AG04450 (cell line): ENCODE measurements at regions not wholly inside any gene's neighbourhood (a gene's known extent, or its start where the extent isn't known, plus 50 kb on each side); places are given as distances from the start of the nearest gene placed in this dataset.

ENCODE experiments used
- CTCF ChIA-PET: fragments of 300-600, 350-600 bp; formaldehyde crosslinking; extraction: SDS; loops from one replicate; lab custom pipeline; 2022; ENCODE audit warnings: antibody characterized with exemption, inconsistent platforms; lab: Charles Lee
- POLR2A ChIA-PET: fragments of 350-600 bp; formaldehyde crosslinking; extraction: SDS; loops from one replicate; lab custom pipeline; 2021; ENCODE audit warnings: antibody characterized with exemption, inconsistent platforms; lab: Yijun Ruan, JAX
- DNase-seq: peaks from one replicate; pipeline ENCODE4 v3.0.0-alpha.2; 2011; ENCODE audit warnings: low read depth, low spot score
- H3K27ac ChIP-seq: one replicate; pipeline ENCODE4 v1.5.1; 2012; ENCODE audit warnings: low read depth, low read length, control low read depth
- H3K27me3 ChIP-seq: one replicate; pipeline ENCODE4 v1.6.0; 2012; ENCODE audit warnings: low read length; ENCODE audit not compliant: control insufficient read depth, insufficient read depth
- H3K4me3 ChIP-seq: 2 replicates; pipeline ENCODE4 v1.5.1; 2011; ENCODE audit warnings: mild to moderate bottlenecking, low read depth, low read length, control low read depth
- H3K9me3 ChIP-seq: 2 replicates; pipeline ENCODE4 v1.5.1; 2012; ENCODE audit warnings: low read length; ENCODE audit not compliant: control insufficient read depth, insufficient read depth
- TF ChIP-seq, protein P1 (sequence below): IDR thresholded peaks from 2 replicates; pipeline ENCODE4 v1.5.1; 2011; ENCODE audit warnings: low read depth, low read length, control low read depth, inconsistent platforms

DNA sequence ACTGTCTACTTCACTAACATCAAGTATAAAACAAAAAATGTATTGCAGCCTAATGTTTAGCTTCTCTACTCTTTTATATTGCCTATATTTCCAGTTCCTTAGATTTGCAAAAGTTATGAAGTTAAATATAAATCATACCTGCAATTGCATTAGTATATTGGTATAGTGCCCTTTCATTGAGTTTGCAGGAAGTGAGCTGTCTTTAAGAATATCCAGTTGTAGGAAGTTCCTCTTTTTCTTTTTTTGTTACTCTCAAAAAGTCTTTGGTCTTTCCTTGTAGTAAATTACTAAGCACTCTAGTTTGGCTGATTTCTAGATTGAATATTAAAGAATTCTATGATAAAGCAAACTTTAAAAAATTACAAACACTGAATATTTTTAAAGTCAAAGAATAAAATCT, 71.3 kb upstream of the FN1 start:
- TF ChIP-seq, protein P1, sequence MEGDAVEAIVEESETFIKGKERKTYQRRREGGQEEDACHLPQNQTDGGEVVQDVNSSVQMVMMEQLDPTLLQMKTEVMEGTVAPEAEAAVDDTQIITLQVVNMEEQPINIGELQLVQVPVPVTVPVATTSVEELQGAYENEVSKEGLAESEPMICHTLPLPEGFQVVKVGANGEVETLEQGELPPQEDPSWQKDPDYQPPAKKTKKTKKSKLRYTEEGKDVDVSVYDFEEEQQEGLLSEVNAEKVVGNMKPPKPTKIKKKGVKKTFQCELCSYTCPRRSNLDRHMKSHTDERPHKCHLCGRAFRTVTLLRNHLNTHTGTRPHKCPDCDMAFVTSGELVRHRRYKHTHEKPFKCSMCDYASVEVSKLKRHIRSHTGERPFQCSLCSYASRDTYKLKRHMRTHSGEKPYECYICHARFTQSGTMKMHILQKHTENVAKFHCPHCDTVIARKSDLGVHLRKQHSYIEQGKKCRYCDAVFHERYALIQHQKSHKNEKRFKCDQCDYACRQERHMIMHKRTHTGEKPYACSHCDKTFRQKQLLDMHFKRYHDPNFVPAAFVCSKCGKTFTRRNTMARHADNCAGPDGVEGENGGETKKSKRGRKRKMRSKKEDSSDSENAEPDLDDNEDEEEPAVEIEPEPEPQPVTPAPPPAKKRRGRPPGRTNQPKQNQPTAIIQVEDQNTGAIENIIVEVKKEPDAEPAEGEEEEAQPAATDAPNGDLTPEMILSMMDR = no peak
- H3K9me3 ChIP-seq = no peaks in the 10 kb centered on the region
- no peaks in the 10 kb centered on the region for H3K27me3 ChIP-seq
- POLR2A ChIA-PET = no interaction called here
- DNase-seq = no peak
- CTCF ChIA-PET = interaction anchor here (0.7 kb wide), 2 partner anchors 370 to 658 kb away, joined by 6 to 9 read pairs; no protein-coding TSS in a partner anchor
- H3K27ac ChIP-seq = no peak overlapping the region
- no peak overlapping the region for H3K4me3 ChIP-seq

- DNase-seq = no peak
- no peaks in the 10 kb centered on the region for H3K9me3 ChIP-seq
- ChIA-PET POLR2A (no interaction called here), CTCF (interaction anchor here (0.7 kb wide), 2 partner anchors 370 to 658 kb away, joined by 6 to 9 read pairs; no protein-coding TSS in a partner anchor)
- TF ChIP-seq, protein P1 = no peak
- no peaks in the 10 kb centered on the region for H3K27me3 ChIP-seq
- H3K4me3 ChIP-seq = no peak overlapping the region
- no peak overlapping the region for H3K27ac ChIP-seq
These were observed 70.7 kb upstream of the FN1 start for GRCh38 chr2:215506604-215506990.

DNA sequence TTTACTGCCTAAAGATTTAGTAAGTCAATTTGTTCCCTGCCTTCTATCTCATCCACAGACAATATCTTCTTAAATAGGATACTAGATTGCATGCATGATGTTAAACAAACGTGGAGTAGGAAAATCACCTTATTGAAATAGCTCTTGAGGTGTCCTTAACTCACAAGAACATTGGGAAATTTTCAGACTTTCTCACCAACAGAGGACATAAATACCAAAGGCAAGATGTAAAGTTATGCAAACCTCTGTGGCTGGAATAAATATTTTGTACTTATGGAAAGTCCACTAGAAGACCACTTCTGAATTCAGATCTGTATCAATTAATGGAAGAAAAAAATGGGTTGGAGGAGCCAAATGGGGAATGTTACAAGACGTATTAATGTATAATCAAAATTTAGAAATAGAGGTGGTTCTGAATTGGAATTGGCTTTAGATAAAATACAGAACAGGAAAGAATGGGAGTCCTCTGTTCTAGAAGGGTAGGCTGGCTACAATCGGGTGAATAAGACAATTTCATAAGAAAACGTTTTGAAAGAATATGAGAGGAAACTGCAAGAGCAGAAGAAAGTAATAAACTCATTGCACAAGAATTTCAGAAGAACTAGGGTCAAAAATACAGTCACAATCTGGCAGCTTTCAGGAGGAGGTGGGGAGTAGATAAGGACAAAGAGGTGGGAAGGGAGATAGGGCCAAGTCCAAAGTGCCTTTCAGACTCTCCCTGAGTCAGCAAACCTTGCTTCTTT, 69.3 kb upstream of the FN1 start:
- POLR2A ChIA-PET = no interaction called here
- CTCF ChIA-PET = interaction anchor here (0.9 kb wide), 1 partner anchor 51 kb away, joined by 5 read pairs; no protein-coding TSS in a partner anchor
- H3K27ac ChIP-seq = no peak overlapping the region

GRCh38 chr2:215504547-215504946, 68.7 kb upstream of the FN1 start:
- no peaks in the 10 kb centered on the region for H3K27me3 ChIP-seq
- TF ChIP-seq, protein P1 = no peak
- POLR2A ChIA-PET = no interaction called here
- CTCF ChIA-PET = interaction anchor here (0.9 kb wide), 1 partner anchor 50 kb away, joined by 5 read pairs; no protein-coding TSS in a partner anchor
- no peaks in the 10 kb centered on the region for H3K9me3 ChIP-seq
- no peak overlapping the region for H3K27ac ChIP-seq
- H3K4me3 ChIP-seq = no peak overlapping the region
- no peak for DNase-seq

More for the DNA sequence above, 69.3 kb upstream of the FN1 start:
- Histone ChIP-seq H3K4me3 (no peak overlapping the region), H3K9me3 (no peaks in the 10 kb centered on the region), H3K27me3 (no peaks in the 10 kb centered on the region)
- TF ChIP-seq, protein P1 = no peak
- DNase-seq = peak; percentile 20

GRCh38 chr2:215503381-215503780, 67.5 kb upstream of the FN1 start:
- Histone ChIP-seq H3K27me3 (no peaks in the 10 kb centered on the region), H3K4me3 (no peak overlapping the region), H3K9me3 (no peaks in the 10 kb centered on the region), H3K27ac (no peak overlapping the region)
- TF ChIP-seq, protein P1 = no peak
- CTCF ChIA-PET = interaction anchor here (1.0 kb wide), 1 partner anchor 18 kb away, joined by 5 read pairs; no protein-coding TSS in a partner anchor
- POLR2A ChIA-PET = no interaction called here
- DNase-seq = no peak
